BE2C (cell line): ENCODE measurements at regions not wholly inside any gene's neighbourhood (a gene's known extent, or its start where the extent isn't known, plus 50 kb on each side); places are given as distances from the start of the nearest gene placed in this dataset.
"Not testable (repeated sequence)": the region's sequence is repeated elsewhere in the genome, so short reads cannot be mapped to it uniquely, and the experiment has no call there.

Experiments
- DNase-seq: peaks from one replicate; pipeline ENCODE4 v3.0.0-alpha.2; 2020
- H3K27me3 ChIP-seq: fragments of 250-450 bp; sonication (Bioruptor Pico); 2 replicates; pipeline ENCODE4 v1.5.1; 2020; ENCODE audit warnings: mild to moderate bottlenecking
- H3K36me3 ChIP-seq: fragments of 250-450 bp; sonication (Bioruptor Pico); 2 replicates; pipeline ENCODE4 v1.5.1; 2020; ENCODE audit warnings: mild to moderate bottlenecking
- H3K4me1 ChIP-seq: fragments of 250-450 bp; sonication (Bioruptor Pico); 2 replicates; pipeline ENCODE4 v1.5.1; 2020
- H3K4me3 ChIP-seq: 2 replicates; pipeline ENCODE4 v1.5.1; 2011; ENCODE audit warnings: low read depth, low read length
- H3K9me3 ChIP-seq: fragments of 250-450 bp; sonication (Bioruptor Pico); 2 replicates; pipeline ENCODE4 v1.5.1; 2020
- CTCF ChIP-seq: IDR thresholded peaks from 2 replicates; pipeline ENCODE4 v1.5.1; 2012; ENCODE audit warnings: mild to moderate bottlenecking, low read depth, low read length

GRCh38 chr12:82300611-82301010, 57.6 kb downstream of the CCDC59 start:
- no peak for DNase-seq

GRCh38 chr12:82299319-82300025, 58.7 kb downstream of the CCDC59 start:
- TF ChIP-seq CTCF, result no peak
- Histone ChIP-seq H3K36me3 (no peaks in the 10 kb centered on the region), H3K27me3 (no peaks in the 10 kb centered on the region), H3K4me3 (no peak overlapping the region), H3K4me1 (no peaks in the 10 kb centered on the region), H3K9me3 (no peaks in the 10 kb centered on the region)
- DNase-seq, result no peak

More at GRCh38 chr12:82300611-82301010, 57.6 kb downstream of the CCDC59 start:
- H3K27me3 ChIP-seq, result no peaks in the 10 kb centered on the region
- no peaks in the 10 kb centered on the region for H3K4me1 ChIP-seq
- H3K9me3 ChIP-seq, result no peaks in the 10 kb centered on the region
- TF ChIP-seq CTCF, result no peak
- H3K36me3 ChIP-seq, result no peaks in the 10 kb centered on the region
- no peak overlapping the region for H3K4me3 ChIP-seq

GRCh38 chr12:82290415-82290814, 67.8 kb downstream of the CCDC59 start:
- DNase-seq, result no peak
- no peaks in the 10 kb centered on the region for H3K4me1 ChIP-seq
- no peaks in the 10 kb centered on the region for H3K9me3 ChIP-seq
- peaks cover 8% of the 10 kb centered on the region for H3K27me3 ChIP-seq
- no peak for TF ChIP-seq CTCF
- H3K4me3 ChIP-seq, result no peak overlapping the region
- H3K36me3 ChIP-seq, result no peaks in the 10 kb centered on the region

GRCh38 chr12:82281335-82281734, 76.9 kb downstream of the CCDC59 start:
- not testable (repeated sequence) for DNase-seq, H3K9me3 ChIP-seq, H3K4me3 ChIP-seq, H3K4me1 ChIP-seq, H3K36me3 ChIP-seq, H3K27me3 ChIP-seq

- no peaks in the 10 kb centered on the region for H3K36me3 ChIP-seq
- TF ChIP-seq CTCF, result no peak
- no peak for DNase-seq
- H3K27me3 ChIP-seq, result no peaks in the 10 kb centered on the region
- no peaks in the 10 kb centered on the region for H3K4me1 ChIP-seq
- H3K4me3 ChIP-seq, result no peak overlapping the region
- H3K9me3 ChIP-seq, result no peaks in the 10 kb centered on the region
Measured at GRCh38 chr12:82279536-82280058, 78.6 kb downstream of the CCDC59 start.

GRCh38 chr12:82277582-82277981, 80.6 kb downstream of the CCDC59 start:
- Histone ChIP-seq H3K9me3 (no peaks in the 10 kb centered on the region), H3K27me3 (no peaks in the 10 kb centered on the region), H3K36me3 (no peaks in the 10 kb centered on the region), H3K4me3 (no peak overlapping the region), H3K4me1 (no peaks in the 10 kb centered on the region)
- no peak for DNase-seq
- TF ChIP-seq CTCF, result no peak
